ENCODE measurements at regions not wholly inside any gene's neighbourhood (a gene's known extent, or its start where the extent isn't known, plus 50 kb on each side); places are given as distances from the start of the nearest gene placed in this dataset.

GRCh38 chr20:40588891-40589290 is 100.1 kb downstream of the MAFB start:
- DNase-seq, result no peak

- no peak for DNase-seq
These were observed 102.0 kb downstream of the MAFB start for GRCh38 chr20:40587038-40587437.

GRCh38 chr20:40584130-40584809 is 104.8 kb downstream of the MAFB start:
- DNase-seq, result no peak

- no peak for DNase-seq
These were observed 105.4 kb downstream of the MAFB start for GRCh38 chr20:40583636-40584035.

GRCh38 chr20:40583205-40583604 is 105.8 kb downstream of the MAFB start:
- no peak for DNase-seq

- no peak for DNase-seq
These were observed 106.5 kb downstream of the MAFB start for GRCh38 chr20:40582531-40582930.

- no peak for DNase-seq
These were observed 109.3 kb downstream of the MAFB start for GRCh38 chr20:40579701-40580100.

- no peak for DNase-seq
These were observed 110.1 kb downstream of the MAFB start for GRCh38 chr20:40578961-40579360.

- no peak for DNase-seq
These were observed 113.2 kb downstream of the MAFB start for GRCh38 chr20:40575851-40576250.

GRCh38 chr20:40572251-40572650 is 116.8 kb downstream of the MAFB start:
- no peak for DNase-seq

- DNase-seq, result no peak
These were observed 117.4 kb downstream of the MAFB start for GRCh38 chr20:40571639-40572038.

GRCh38 chr20:40568200-40568599 is 120.8 kb downstream of the MAFB start:
- DNase-seq, result no peak

GRCh38 chr20:40565682-40566040 is 123.4 kb downstream of the MAFB start:
- no peak for DNase-seq

GRCh38 chr20:40565001-40565681 is 123.9 kb downstream of the MAFB start:
- peak; percentile 47 for DNase-seq

GRCh38 chr20:40563296-40563950 is 125.6 kb downstream of the MAFB start:
- DNase-seq, result peak; percentile 22

- no peak for DNase-seq
These were observed 127.0 kb downstream of the MAFB start for GRCh38 chr20:40562031-40562430.

- DNase-seq, result no peak
These were observed 127.8 kb downstream of the MAFB start for GRCh38 chr20:40561187-40561586.

- DNase-seq, result no peak
These were observed 130.8 kb downstream of the MAFB start for GRCh38 chr20:40558212-40558611.

GRCh38 chr20:40551125-40551530 is 137.9 kb downstream of the MAFB start:
- no peak for DNase-seq

- no peak for DNase-seq
These were observed 141.4 kb downstream of the MAFB start for GRCh38 chr20:40547483-40548091.

GRCh38 chr20:40545478-40545877 is 143.6 kb downstream of the MAFB start:
- no peak for DNase-seq

GRCh38 chr20:40542065-40542464 is 147.0 kb downstream of the MAFB start:
- no peak for DNase-seq

- no peak for DNase-seq
These were observed 148.9 kb downstream of the MAFB start for GRCh38 chr20:40540166-40540565.

- DNase-seq, result no peak
These were observed 150.9 kb downstream of the MAFB start for GRCh38 chr20:40538131-40538530.
